ENCODE measurements at regions not wholly inside any gene's neighbourhood (a gene's known extent, or its start where the extent isn't known, plus 50 kb on each side); places are given as distances from the start of the nearest gene placed in this dataset.

DNA sequence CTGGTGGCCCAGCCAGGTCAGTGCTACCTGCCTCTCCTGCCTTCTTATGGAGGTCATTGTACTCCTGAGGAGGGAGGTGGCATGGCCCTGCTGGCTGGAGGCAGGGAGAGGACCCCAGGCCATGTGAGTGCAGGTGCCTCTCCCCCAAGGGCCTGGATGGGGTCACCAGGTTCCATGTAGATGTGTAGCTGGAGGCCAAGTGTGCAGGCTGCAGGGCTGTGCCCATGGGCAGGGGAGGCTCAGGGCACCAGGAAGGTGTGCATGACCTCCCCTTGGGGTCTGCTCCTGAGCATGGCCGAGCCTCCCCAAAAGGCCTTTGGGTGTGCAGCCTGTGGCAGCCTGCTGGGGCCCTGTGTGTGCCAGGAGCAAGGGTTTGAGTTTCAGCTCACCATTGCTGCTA is 128.1 kb upstream of the HDAC4 start (continued):
- TF ChIP-seq, protein P1, sequence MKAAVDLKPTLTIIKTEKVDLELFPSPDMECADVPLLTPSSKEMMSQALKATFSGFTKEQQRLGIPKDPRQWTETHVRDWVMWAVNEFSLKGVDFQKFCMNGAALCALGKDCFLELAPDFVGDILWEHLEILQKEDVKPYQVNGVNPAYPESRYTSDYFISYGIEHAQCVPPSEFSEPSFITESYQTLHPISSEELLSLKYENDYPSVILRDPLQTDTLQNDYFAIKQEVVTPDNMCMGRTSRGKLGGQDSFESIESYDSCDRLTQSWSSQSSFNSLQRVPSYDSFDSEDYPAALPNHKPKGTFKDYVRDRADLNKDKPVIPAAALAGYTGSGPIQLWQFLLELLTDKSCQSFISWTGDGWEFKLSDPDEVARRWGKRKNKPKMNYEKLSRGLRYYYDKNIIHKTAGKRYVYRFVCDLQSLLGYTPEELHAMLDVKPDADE (IDR thresholded peaks at IDR 0.05): no peak

DNA sequence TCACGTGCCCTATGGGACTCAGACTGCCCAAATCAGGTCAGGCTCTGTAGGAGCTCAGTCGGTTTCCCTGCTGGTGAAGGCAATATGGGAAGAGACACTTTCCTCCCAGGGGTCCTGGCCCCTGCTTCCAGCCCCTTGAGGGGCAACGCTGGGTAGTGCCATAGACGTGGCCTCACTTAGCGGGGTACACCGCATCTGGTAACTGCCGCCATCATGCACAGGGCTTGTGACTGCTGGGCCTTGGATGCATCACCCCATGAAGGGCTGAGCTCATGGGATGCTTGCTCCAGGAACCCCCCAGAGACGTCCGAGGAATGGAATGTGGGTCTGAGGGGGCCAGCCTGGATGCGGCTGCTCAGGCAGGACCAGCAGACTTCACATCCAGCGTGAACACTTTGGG is 127.3 kb upstream of the HDAC4 start:
- Histone ChIP-seq H3K27ac (ENCODE audit: low read depth) (no peak overlapping the region), H3K4me3 (no peak overlapping the region), H2AFZ (no peak overlapping the region), H3K27me3 (ENCODE audit: insufficient read depth) (no peaks in the 10 kb centered on the region), H4K20me1 (replicated peaks; ENCODE audit: insufficient read depth) (no peaks in the 10 kb centered on the region), H3K79me2 (replicated peaks; ENCODE audit: insufficient read depth) (no peaks in the 10 kb centered on the region), H3F3A (replicated peaks; ENCODE audit: low read depth) (no peaks in the 10 kb centered on the region), H3K36me3 (ENCODE audit: insufficient read depth) (no peaks in the 10 kb centered on the region), H3K9me2 (ENCODE audit: insufficient read depth) (no peaks in the 10 kb centered on the region), H3K4me1 (ENCODE audit: insufficient read depth) (no peaks in the 10 kb centered on the region), H3K4me2 (no peak overlapping the region)
- Mint-ChIP-seq H3K36me3 (ENCODE audit: low read depth) (peaks cover 4% of the 10 kb centered on the region; the same call in 2 of the 3 replicates), H3K4me3 (no peak overlapping the region), H3K27me3 (ENCODE audit: insufficient read depth, low read depth, poor library complexity) (no peaks in the 10 kb centered on the region), H3K9me3 (peaks cover 10% of the 10 kb centered on the region), H3K27ac (no peak overlapping the region), H3K4me1 (no peaks in the 10 kb centered on the region)
- ATAC-seq (no peak), DNase-seq (ENCODE audit: low spot score) (no peak)
- TF ChIP-seq, protein P2, sequence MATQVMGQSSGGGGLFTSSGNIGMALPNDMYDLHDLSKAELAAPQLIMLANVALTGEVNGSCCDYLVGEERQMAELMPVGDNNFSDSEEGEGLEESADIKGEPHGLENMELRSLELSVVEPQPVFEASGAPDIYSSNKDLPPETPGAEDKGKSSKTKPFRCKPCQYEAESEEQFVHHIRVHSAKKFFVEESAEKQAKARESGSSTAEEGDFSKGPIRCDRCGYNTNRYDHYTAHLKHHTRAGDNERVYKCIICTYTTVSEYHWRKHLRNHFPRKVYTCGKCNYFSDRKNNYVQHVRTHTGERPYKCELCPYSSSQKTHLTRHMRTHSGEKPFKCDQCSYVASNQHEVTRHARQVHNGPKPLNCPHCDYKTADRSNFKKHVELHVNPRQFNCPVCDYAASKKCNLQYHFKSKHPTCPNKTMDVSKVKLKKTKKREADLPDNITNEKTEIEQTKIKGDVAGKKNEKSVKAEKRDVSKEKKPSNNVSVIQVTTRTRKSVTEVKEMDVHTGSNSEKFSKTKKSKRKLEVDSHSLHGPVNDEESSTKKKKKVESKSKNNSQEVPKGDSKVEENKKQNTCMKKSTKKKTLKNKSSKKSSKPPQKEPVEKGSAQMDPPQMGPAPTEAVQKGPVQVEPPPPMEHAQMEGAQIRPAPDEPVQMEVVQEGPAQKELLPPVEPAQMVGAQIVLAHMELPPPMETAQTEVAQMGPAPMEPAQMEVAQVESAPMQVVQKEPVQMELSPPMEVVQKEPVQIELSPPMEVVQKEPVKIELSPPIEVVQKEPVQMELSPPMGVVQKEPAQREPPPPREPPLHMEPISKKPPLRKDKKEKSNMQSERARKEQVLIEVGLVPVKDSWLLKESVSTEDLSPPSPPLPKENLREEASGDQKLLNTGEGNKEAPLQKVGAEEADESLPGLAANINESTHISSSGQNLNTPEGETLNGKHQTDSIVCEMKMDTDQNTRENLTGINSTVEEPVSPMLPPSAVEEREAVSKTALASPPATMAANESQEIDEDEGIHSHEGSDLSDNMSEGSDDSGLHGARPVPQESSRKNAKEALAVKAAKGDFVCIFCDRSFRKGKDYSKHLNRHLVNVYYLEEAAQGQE (IDR thresholded peaks at IDR 0.05; ENCODE audit: unreplicated experiment): no peak
- TF ChIP-seq POLR2AphosphoS5 (IDR thresholded peaks at IDR 0.05; ENCODE audit: low read depth): no peak
- no peak for TF ChIP-seq EZH2phosphoT487 (IDR thresholded peaks at IDR 0.05; ENCODE audit: unreplicated experiment)
- TF ChIP-seq, protein P1 (IDR thresholded peaks at IDR 0.05): no peak
- no peak for TF ChIP-seq ZNF331 (CRISPR knock-in tag; IDR thresholded peaks at IDR 0.05; ENCODE audit: low read depth)
- TF ChIP-seq STAT1 (IDR thresholded peaks at IDR 0.05; ENCODE audit: unreplicated experiment): no peak
- TF ChIP-seq EZH2 (IDR thresholded peaks at IDR 0.05; ENCODE audit: low read depth, unreplicated experiment): no peak
- no peak for TF ChIP-seq ZNF114 (CRISPR knock-in tag; IDR thresholded peaks at IDR 0.05)
- TF ChIP-seq, protein P3, sequence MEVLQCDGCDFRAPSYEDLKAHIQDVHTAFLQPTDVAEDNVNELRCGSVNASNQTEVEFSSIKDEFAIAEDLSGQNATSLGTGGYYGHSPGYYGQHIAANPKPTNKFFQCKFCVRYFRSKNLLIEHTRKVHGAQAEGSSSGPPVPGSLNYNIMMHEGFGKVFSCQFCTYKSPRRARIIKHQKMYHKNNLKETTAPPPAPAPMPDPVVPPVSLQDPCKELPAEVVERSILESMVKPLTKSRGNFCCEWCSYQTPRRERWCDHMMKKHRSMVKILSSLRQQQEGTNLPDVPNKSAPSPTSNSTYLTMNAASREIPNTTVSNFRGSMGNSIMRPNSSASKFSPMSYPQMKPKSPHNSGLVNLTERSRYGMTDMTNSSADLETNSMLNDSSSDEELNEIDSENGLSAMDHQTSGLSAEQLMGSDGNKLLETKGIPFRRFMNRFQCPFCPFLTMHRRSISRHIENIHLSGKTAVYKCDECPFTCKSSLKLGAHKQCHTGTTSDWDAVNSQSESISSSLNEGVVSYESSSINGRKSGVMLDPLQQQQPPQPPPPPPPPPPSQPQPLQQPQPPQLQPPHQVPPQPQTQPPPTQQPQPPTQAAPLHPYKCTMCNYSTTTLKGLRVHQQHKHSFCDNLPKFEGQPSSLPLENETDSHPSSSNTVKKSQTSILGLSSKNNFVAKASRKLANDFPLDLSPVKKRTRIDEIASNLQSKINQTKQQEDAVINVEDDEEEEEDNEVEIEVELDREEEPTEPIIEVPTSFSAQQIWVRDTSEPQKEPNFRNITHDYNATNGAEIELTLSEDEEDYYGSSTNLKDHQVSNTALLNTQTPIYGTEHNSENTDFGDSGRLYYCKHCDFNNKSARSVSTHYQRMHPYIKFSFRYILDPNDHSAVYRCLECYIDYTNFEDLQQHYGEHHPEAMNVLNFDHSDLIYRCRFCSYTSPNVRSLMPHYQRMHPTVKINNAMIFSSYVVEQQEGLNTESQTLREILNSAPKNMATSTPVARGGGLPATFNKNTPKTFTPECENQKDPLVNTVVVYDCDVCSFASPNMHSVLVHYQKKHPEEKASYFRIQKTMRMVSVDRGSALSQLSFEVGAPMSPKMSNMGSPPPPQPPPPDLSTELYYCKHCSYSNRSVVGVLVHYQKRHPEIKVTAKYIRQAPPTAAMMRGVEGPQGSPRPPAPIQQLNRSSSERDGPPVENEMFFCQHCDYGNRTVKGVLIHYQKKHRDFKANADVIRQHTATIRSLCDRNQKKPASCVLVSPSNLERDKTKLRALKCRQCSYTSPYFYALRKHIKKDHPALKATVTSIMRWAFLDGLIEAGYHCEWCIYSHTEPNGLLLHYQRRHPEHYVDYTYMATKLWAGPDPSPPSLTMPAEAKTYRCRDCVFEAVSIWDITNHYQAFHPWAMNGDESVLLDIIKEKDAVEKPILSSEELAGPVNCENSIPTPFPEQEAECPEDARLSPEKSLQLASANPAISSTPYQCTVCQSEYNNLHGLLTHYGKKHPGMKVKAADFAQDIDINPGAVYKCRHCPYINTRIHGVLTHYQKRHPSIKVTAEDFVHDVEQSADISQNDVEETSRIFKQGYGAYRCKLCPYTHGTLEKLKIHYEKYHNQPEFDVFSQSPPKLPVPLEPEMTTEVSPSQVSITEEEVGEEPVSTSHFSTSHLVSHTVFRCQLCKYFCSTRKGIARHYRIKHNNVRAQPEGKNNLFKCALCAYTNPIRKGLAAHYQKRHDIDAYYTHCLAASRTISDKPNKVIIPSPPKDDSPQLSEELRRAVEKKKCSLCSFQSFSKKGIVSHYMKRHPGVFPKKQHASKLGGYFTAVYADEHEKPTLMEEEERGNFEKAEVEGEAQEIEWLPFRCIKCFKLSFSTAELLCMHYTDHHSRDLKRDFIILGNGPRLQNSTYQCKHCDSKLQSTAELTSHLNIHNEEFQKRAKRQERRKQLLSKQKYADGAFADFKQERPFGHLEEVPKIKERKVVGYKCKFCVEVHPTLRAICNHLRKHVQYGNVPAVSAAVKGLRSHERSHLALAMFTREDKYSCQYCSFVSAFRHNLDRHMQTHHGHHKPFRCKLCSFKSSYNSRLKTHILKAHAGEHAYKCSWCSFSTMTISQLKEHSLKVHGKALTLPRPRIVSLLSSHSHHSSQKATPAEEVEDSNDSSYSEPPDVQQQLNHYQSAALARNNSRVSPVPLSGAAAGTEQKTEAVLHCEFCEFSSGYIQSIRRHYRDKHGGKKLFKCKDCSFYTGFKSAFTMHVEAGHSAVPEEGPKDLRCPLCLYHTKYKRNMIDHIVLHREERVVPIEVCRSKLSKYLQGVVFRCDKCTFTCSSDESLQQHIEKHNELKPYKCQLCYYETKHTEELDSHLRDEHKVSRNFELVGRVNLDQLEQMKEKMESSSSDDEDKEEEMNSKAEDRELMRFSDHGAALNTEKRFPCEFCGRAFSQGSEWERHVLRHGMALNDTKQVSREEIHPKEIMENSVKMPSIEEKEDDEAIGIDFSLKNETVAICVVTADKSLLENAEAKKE (CRISPR knock-in tag; IDR thresholded peaks at IDR 0.05): no peak
